K562 (cell line): ENCODE measurements at regions not wholly inside any gene's neighbourhood (a gene's known extent, or its start where the extent isn't known, plus 50 kb on each side); places are given as distances from the start of the nearest gene placed in this dataset.
A peak's percentile ranks its signal among the peaks of the same experiment; 100 is the strongest.

Source experiments
- CTCF ChIP-seq, 3 experiments: IDR thresholded peaks in 2 of 3; conservative IDR thresholded peaks in 1 of 3; 2 replicates each; pipeline ENCODE4 v1.5.1; 2011 to 2012; ENCODE audit warnings: low read length in 3 of 3, mild to moderate bottlenecking in 3 of 3, control low read depth in 2 of 3, improper control_type of control experiment in 1 of 3, inconsistent platforms in 1 of 3, low read depth in 1 of 3, mixed read lengths in 1 of 3, moderate library complexity in 1 of 3; ENCODE audit not compliant: insufficient read depth in 2 of 3
- EP300 ChIP-seq: IDR thresholded peaks from 2 replicates; pipeline ENCODE4 v1.6.1; 2012; ENCODE audit warnings: low read length, improper control_type of control experiment

GRCh38 chr7:27434756-27435400 lies 192.3 kb downstream of the EVX1 start:
- peak in 1 of 3 experiments; percentile 28; a peak in 1 of 6 replicates for TF ChIP-seq CTCF (IDR thresholded peaks at IDR 0.05 in 2 of 3, conservative IDR thresholded peaks at IDR 0.05 in 1 of 3; ENCODE audit: insufficient read depth in 2 of 3, low read depth in 1 of 3, low read length in 3 of 3)
- TF ChIP-seq EP300, result no peak
